ENCODE measurements at regions not wholly inside any gene's neighbourhood (a gene's known extent, or its start where the extent isn't known, plus 50 kb on each side); places are given as distances from the start of the nearest gene placed in this dataset.

DNA sequence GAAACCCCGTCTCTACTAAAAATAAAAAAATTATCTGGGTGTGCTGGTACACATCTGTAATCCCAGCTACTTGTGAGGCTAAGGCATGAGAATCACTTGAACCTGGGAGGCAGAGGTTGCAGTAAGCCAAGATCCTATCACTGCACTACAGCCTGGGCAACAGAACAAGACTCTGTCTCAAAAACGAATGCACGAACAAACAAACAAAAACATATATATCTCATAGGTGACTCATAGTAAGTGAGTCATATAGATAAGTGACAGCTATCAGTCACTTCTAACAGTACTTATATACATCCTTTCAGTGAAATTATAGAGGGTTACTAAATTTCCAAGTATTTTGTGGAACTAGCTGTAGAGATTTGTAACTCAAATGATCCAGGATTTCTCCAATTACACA, 127.3 kb upstream of the FIGN start:
- Histone ChIP-seq H3K9ac (no peak overlapping the region), H3F3A (replicated peaks; ENCODE audit: insufficient read depth) (no peaks in the 10 kb centered on the region), H3K27ac (ENCODE audit: low read depth in 2 of 2, low read length in 1 of 2) (no peak overlapping the region), H3K4me2 (no peak overlapping the region), H3K4me3 (ENCODE audit: low read depth in 2 of 2, low read length in 1 of 2) (no peak overlapping the region), H4K20me1 (ENCODE audit: insufficient read depth) (no peaks in the 10 kb centered on the region), H2AFZ (ENCODE audit: low read depth) (no peak overlapping the region), H3K9me3 (no peaks in the 10 kb centered on the region), H3K9me2 (no peaks in the 10 kb centered on the region), H3K27me3 (ENCODE audit: insufficient read depth) (no peaks in the 10 kb centered on the region), H3K4me1 (ENCODE audit: control insufficient read depth in 1 of 2, insufficient read depth in 2 of 2, low read depth in 1 of 2, low read length in 1 of 2) (no peaks in the 10 kb centered on the region), H3K79me2 (ENCODE audit: insufficient read depth) (no peaks in the 10 kb centered on the region), H3K36me3 (replicated peaks in 1 of 2; ENCODE audit: control insufficient read depth in 1 of 2, insufficient read depth in 2 of 2, low read length in 1 of 2) (no peaks in the 10 kb centered on the region)
- POLR2A ChIA-PET: no interaction called here
- TF ChIP-seq SMC3 (IDR thresholded peaks at IDR 0.05; ENCODE audit: low read depth, low read length) (no peak), FOXJ3 (CRISPR knock-in tag; IDR thresholded peaks at IDR 0.05) (no peak), GABPA (IDR thresholded peaks at IDR 0.05; ENCODE audit: low read depth) (no peak)
- no peak for DNase-seq
- 70% methylated on average over 3 of the region's 3 CpGs for WGBS (ENCODE audit: low lambda C conversion rate)
- CTCF ChIA-PET: no interaction called here

DNA sequence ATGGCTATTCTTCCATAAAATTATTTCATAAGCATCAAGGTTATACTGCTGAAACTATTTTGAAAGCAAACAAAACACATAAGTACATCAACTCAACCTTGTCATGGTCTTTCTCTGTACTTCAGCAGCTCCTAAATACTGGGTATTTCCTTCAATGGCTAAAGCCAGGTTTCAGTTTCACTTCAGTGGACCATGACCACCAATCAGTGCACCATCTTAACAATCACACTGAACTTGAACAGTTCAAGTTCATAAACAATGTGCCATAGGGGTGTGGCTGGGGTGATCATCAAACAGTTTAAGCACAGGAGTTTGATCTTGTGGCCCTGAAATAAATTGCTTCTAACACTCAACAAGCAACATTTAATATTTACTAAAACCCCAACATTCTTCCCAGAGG, 124.1 kb upstream of the FIGN start:
- Histone ChIP-seq H3K4me2 (no peak overlapping the region), H3K27ac (ENCODE audit: low read depth in 2 of 2, low read length in 1 of 2) (no peak overlapping the region), H3K27me3 (ENCODE audit: insufficient read depth) (no peaks in the 10 kb centered on the region), H2AFZ (ENCODE audit: low read depth) (no peak overlapping the region), H4K20me1 (ENCODE audit: insufficient read depth) (no peaks in the 10 kb centered on the region), H3K79me2 (ENCODE audit: insufficient read depth) (no peaks in the 10 kb centered on the region), H3K9me2 (no peaks in the 10 kb centered on the region), H3K9me3 (no peaks in the 10 kb centered on the region), H3K9ac (no peak overlapping the region), H3K36me3 (replicated peaks in 1 of 2; ENCODE audit: control insufficient read depth in 1 of 2, insufficient read depth in 2 of 2, low read length in 1 of 2) (no peaks in the 10 kb centered on the region), H3K4me1 (ENCODE audit: control insufficient read depth in 1 of 2, insufficient read depth in 2 of 2, low read depth in 1 of 2, low read length in 1 of 2) (no peaks in the 10 kb centered on the region), H3F3A (replicated peaks; ENCODE audit: insufficient read depth) (no peaks in the 10 kb centered on the region), H3K4me3 (ENCODE audit: low read depth in 2 of 2, low read length in 1 of 2) (no peak overlapping the region)
- TF ChIP-seq EZH2phosphoT487 (IDR thresholded peaks at IDR 0.05; ENCODE audit: borderline replicate concordance, low read depth) (no peak), ELF1 (IDR thresholded peaks at IDR 0.05) (no peak), EP300 (IDR thresholded peaks at IDR 0.05; ENCODE audit: borderline replicate concordance in 1 of 2, low read depth in 1 of 2, low read length in 1 of 2) (no peak), ZBTB33 (IDR thresholded peaks at IDR 0.05; ENCODE audit: borderline replicate concordance, low read depth) (no peak), CHD2 (IDR thresholded peaks at IDR 0.05; ENCODE audit: low read length, partially characterized antibody) (no peak), TEAD4 (IDR thresholded peaks at IDR 0.05; ENCODE audit: borderline replicate concordance, insufficient read depth) (no peak), JUND (IDR thresholded peaks at IDR 0.05) (no peak), NRF1 (IDR thresholded peaks at IDR 0.05; ENCODE audit: low read depth, low read length) (no peak)
- POLR2A ChIA-PET: no interaction called here
- DNase-seq: no peak
- CTCF ChIA-PET: no interaction called here

- 63% methylated on average over 2 of the region's 2 CpGs for whole genome bisulfite sequencing (ENCODE audit: low lambda C conversion rate)
- no peak overlapping the region for H2AFZ ChIP-seq (ENCODE audit: low read depth)
- TF ChIP-seq PBX3 (IDR thresholded peaks at IDR 0.05): no peak
- TF ChIP-seq, protein P1, sequence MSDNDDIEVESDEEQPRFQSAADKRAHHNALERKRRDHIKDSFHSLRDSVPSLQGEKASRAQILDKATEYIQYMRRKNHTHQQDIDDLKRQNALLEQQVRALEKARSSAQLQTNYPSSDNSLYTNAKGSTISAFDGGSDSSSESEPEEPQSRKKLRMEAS (IDR thresholded peaks at IDR 0.05; ENCODE audit: low read depth): no peak
- H3K9me2 ChIP-seq: no peaks in the 10 kb centered on the region
- H4K20me1 ChIP-seq (ENCODE audit: insufficient read depth): no peaks in the 10 kb centered on the region
- POLR2A ChIA-PET: no interaction called here
- H3K36me3 ChIP-seq (replicated peaks in 1 of 2; ENCODE audit: control insufficient read depth in 1 of 2, insufficient read depth in 2 of 2, low read length in 1 of 2): no peaks in the 10 kb centered on the region
- H3K4me3 ChIP-seq (ENCODE audit: low read depth in 2 of 2, low read length in 1 of 2): no peak overlapping the region
- H3K27ac ChIP-seq (ENCODE audit: low read depth in 2 of 2, low read length in 1 of 2): no peak overlapping the region
- H3K9ac ChIP-seq: no peak overlapping the region
- no peaks in the 10 kb centered on the region for H3K9me3 ChIP-seq
- no peaks in the 10 kb centered on the region; a peak in 1 of 4 replicates for H3K4me1 ChIP-seq (ENCODE audit: control insufficient read depth in 1 of 2, insufficient read depth in 2 of 2, low read depth in 1 of 2, low read length in 1 of 2)
- H3K79me2 ChIP-seq (ENCODE audit: insufficient read depth): no peaks in the 10 kb centered on the region
- CTCF ChIA-PET: interaction anchor here (1.2 kb wide), 1 partner anchor 511 kb away, joined by 3 read pairs; no protein-coding TSS in a partner anchor
- H3K27me3 ChIP-seq (ENCODE audit: insufficient read depth): no peaks in the 10 kb centered on the region
- no peak for DNase-seq
- no peak overlapping the region for H3K4me2 ChIP-seq
- H3F3A ChIP-seq (replicated peaks; ENCODE audit: insufficient read depth): no peaks in the 10 kb centered on the region
Measured at GRCh38 chr2:163856941-163857340, 121.1 kb upstream of the FIGN start.

Measured in SK-N-SH (cell line).